ENCODE measurements at regions not wholly inside any gene's neighbourhood (a gene's known extent, or its start where the extent isn't known, plus 50 kb on each side); places are given as distances from the start of the nearest gene placed in this dataset.

DNA sequence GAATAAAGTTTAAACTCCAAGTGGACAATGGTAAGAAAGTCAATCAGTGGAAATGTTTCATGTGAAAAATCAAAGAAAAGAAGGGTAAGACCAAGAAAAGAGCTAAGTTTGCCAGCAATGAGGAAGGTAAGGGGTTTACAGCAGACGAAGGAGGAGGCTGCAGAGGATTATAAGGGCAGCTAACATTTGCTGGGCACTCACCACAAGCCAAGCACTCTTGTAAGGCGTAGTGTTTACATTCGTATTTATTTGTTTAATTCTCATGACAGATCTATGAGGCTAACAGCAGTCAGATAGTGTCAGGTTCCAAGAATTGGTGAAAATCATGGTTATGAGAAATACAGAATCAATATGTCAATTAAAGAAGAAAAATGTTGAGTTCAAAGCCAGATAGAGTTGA is 75.2 kb upstream of the NGF start:
- DNase-seq, result no peak
- Histone ChIP-seq H3K4me3 (ENCODE audit: insufficient read depth, low read depth, low read length) (no peak overlapping the region), H3K27me3 (ENCODE audit: control insufficient read depth, insufficient read depth, low read length) (no peaks in the 10 kb centered on the region), H3K36me3 (replicated peaks; ENCODE audit: control insufficient read depth, insufficient read depth, low read length) (no peaks in the 10 kb centered on the region)

DNA sequence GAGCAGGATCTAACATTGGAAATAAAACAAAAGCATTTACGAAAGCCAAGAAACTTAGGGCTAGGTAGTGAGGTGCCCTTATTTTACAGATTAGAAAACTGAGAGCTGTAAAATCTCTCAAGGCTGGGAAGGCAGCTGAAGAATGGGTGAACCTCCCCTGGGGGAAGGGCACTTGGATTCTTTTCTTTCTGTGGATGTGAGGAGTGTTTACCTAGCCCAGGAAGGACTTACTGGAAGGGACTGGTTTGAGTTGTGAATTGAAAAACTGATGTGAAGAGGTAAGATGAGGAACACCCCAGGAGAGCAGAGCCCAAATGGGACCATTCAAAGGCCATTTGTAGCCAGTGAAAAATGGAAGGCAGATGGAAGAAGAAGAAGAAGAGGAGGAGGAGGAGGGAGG is 74.7 kb upstream of the NGF start:
- Histone ChIP-seq H3K27me3 (ENCODE audit: control insufficient read depth, insufficient read depth, low read length) (no peaks in the 10 kb centered on the region), H3K4me3 (ENCODE audit: insufficient read depth, low read depth, low read length) (no peak overlapping the region), H3K36me3 (replicated peaks; ENCODE audit: control insufficient read depth, insufficient read depth, low read length) (no peaks in the 10 kb centered on the region)
- DNase-seq, result no peak

DNA sequence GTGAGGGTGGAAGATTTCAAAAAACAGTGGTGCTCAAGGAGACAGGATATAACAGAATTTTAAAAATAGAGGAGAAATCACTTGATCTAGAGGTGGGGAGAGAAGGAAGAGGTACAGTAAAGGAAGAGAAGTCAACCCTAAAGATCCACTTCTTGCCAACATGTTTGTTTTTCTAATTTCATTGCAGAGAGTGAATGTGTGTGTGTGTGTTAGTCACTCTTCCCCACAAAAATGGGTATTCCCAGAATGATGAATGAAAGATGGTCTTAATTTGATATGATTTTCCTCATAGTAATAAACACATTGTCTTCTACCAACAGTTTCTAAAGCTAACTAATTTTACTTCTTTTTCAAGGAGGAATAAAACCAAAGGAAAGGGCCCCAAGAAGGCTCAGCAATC is 74.2 kb upstream of the NGF start:
- DNase-seq, result no peak
- Histone ChIP-seq H3K4me3 (ENCODE audit: insufficient read depth, low read depth, low read length) (no peak overlapping the region), H3K36me3 (replicated peaks; ENCODE audit: control insufficient read depth, insufficient read depth, low read length) (no peaks in the 10 kb centered on the region), H3K27me3 (ENCODE audit: control insufficient read depth, insufficient read depth, low read length) (no peaks in the 10 kb centered on the region)

DNA sequence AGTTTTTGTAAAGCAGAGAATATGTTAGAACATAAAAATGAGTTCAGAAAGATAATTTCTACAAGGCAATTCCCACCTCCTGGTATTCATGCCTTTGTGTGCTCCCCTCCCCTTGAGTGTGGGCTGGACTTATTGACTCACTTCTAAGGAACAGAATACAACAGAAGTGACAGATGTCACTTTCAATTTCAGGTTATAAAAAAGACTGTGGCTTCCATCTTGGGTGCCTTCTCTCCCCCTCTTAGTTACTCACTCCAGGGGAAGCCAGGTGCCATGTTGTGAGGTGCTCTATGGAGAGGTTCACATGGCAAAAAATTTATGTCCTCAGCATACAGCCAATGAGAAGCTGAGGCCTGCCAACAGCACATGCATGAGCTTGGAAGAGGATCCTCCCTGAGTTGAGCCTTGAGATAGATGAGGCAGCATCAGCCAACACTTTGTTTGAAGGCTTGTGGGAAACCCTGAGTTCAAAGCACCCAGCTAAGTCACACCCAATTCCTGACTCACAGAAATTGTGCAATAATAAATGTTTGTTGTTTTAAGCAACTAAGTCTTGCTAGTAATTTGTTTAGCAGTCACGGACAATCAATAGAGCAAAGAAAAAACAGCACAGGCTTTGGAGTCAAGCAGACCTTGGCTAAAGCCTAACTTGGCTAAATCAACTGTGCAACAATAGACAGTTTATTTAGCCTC is 73.5 kb upstream of the NGF start:
- Histone ChIP-seq H3K4me3 (ENCODE audit: insufficient read depth, low read depth, low read length) (no peak overlapping the region), H3K27me3 (ENCODE audit: control insufficient read depth, insufficient read depth, low read length) (no peaks in the 10 kb centered on the region), H3K36me3 (replicated peaks; ENCODE audit: control insufficient read depth, insufficient read depth, low read length) (no peaks in the 10 kb centered on the region)
- DNase-seq, result no peak

DNA sequence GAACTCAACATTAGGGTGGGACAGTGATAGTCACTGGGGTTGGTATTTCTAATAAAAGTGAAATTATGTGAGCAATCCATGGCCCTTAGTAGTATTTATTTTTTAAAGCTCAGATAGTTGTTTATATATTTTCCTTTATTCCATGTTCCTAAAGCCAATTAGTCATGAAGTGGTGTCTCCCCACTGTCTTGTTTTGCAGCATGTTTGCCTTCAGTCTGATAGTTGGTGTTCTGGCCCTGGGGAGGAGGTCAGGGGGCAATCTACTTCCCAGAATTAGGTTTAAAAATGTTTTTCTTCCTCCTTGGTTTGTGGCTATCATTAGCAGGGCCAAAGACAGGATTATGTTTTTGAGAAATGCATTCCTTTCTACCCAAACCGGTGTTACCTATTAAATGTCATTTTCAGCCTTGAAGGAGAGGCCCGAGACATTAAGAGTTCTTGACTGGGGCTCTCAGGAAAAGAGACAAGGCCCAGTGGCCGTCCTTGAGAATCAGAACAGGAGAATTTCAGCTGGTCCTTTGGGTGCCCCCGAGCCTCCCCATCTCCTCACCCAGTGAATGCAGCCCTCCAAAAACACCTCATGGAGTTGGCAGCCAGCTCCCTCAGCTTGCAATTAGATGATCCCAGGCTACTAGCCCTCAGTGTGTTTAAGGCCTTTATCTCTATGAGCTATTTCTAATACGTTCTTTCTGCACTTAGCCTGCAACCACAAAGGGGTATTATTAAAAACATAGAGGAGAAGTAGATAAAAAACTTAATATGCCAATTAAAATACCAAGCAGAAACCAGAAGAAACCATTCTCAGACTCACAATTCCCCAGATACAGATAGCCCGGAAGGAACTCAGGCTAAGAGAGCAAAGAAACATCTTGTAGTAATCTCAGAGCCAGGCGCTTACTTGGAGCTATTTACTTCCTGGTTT is 71.3 kb upstream of the NGF start:
- H3K36me3 ChIP-seq (replicated peaks; ENCODE audit: control insufficient read depth, insufficient read depth, low read length), result no peaks in the 10 kb centered on the region
- no peaks in the 10 kb centered on the region for H3K27me3 ChIP-seq (ENCODE audit: control insufficient read depth, insufficient read depth, low read length)
- H3K4me3 ChIP-seq (ENCODE audit: insufficient read depth, low read depth, low read length), result no peak overlapping the region
- DNase-seq, result no peak

DNA sequence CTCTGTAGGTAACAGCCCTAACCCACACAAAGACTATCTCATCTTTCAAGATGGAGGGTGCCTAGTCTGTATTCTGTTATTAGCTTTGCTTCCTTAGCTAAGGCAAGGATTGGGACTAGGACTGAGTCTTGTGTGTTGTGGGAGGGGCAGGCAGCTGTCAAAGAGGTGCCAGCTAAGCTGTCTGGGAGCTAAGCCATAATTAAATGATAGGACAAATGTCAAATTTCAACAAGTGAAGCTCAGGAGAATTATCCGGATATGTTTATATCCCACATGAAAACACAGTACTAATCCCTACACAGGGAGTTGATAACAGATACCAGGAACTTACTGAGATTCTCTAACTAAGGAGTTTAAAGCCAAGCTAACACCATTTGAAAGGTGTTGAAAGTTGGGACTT is 70.5 kb upstream of the NGF start:
- no peak overlapping the region for H3K4me3 ChIP-seq (ENCODE audit: insufficient read depth, low read depth, low read length)
- H3K36me3 ChIP-seq (replicated peaks; ENCODE audit: control insufficient read depth, insufficient read depth, low read length), result no peaks in the 10 kb centered on the region
- no peaks in the 10 kb centered on the region for H3K27me3 ChIP-seq (ENCODE audit: control insufficient read depth, insufficient read depth, low read length)
- DNase-seq, result no peak

DNA sequence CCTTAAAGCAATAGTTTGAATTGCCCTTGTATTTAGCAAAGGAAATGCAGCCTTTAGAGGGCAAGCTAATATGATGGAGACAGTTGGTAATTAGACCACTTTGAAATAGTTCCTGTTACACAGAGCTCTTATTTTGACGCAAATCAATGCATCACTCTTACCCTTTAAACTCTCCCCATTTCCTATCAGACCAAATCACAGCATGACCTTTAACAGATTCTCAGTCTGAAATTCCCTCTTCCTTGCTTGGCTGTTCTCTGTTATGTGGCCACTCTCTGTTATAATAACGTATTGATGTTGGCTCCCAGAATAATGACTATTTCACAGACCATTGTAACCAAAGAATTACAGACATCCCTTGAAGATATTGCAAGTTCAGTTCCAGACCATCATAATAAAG is 66.9 kb upstream of the NGF start:
- Histone ChIP-seq H3K27me3 (ENCODE audit: control insufficient read depth, insufficient read depth, low read length) (no peaks in the 10 kb centered on the region), H3K4me3 (ENCODE audit: insufficient read depth, low read depth, low read length) (no peak overlapping the region), H3K36me3 (replicated peaks; ENCODE audit: control insufficient read depth, insufficient read depth, low read length) (no peaks in the 10 kb centered on the region)
- no peak for DNase-seq

DNA sequence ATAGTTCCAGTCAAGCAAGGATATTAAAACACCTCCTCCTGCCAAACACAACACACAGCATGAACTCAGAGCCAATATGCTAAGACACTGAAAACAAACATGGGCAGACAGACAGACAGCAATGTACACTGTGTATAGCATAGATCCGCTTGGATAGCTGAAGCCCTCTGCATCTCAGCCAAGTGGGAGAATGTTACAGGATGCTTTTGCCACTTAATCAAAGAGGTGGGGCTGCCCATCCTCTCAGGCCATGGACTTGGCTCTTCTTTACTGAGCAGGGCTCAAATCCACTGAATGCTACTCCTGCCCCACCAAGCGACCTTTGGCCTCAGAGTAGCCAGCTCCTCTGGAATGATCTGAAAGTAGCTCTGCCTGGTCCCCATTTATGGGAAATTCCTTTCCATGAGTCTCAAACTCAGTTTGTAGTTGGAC is 64.7 kb upstream of the NGF start:
- no peaks in the 10 kb centered on the region for H3K27me3 ChIP-seq (ENCODE audit: control insufficient read depth, insufficient read depth, low read length)
- no peak overlapping the region for H3K4me3 ChIP-seq (ENCODE audit: insufficient read depth, low read depth, low read length)
- H3K36me3 ChIP-seq (replicated peaks; ENCODE audit: control insufficient read depth, insufficient read depth, low read length), result no peaks in the 10 kb centered on the region
- DNase-seq, result no peak

DNA sequence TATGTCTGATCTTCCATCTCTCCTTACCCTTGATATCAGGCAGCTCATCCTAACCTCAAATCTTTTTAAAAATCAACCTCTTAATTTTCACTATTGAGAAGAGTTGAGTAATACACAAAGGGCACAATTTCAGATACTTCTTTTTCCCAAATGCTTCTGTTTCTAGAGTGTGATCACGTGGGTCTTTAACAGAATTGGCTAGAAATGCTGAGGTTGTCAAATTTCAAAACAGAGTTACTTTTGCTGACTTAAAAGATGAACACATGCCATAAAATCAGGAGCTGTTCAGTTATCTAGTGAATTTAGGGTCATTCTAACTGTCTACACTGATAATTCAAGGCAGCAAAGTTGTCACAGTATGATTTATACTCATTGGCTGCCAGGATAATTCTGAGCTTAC is 63.6 kb upstream of the NGF start:
- Histone ChIP-seq H3K27me3 (ENCODE audit: control insufficient read depth, insufficient read depth, low read length) (no peaks in the 10 kb centered on the region), H3K4me3 (ENCODE audit: insufficient read depth, low read depth, low read length) (no peak overlapping the region), H3K36me3 (replicated peaks; ENCODE audit: control insufficient read depth, insufficient read depth, low read length) (no peaks in the 10 kb centered on the region)
- no peak for DNase-seq

DNA sequence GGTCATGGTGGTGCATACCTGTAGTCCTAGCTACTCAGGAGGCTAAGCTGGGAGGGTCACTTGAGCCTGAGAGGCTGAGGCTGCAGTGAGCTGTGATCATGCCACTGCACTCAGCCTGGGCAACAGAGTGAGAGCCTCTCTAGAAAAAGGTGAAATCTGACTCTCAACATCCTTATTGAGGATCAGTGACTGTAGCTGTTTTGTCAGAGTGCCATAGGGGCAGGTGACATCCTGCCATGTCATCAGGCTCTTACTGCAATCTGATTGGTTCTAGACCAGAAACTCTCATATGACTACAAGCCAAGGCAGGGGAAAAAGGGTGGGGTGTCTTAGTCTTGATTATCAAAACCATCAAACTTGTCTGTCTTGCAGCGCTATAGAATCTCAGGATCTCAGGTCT is 62.8 kb upstream of the NGF start:
- no peak for DNase-seq
- Histone ChIP-seq H3K4me3 (ENCODE audit: insufficient read depth, low read depth, low read length) (no peak overlapping the region), H3K27me3 (ENCODE audit: control insufficient read depth, insufficient read depth, low read length) (no peaks in the 10 kb centered on the region), H3K36me3 (replicated peaks; ENCODE audit: control insufficient read depth, insufficient read depth, low read length) (no peaks in the 10 kb centered on the region)

DNA sequence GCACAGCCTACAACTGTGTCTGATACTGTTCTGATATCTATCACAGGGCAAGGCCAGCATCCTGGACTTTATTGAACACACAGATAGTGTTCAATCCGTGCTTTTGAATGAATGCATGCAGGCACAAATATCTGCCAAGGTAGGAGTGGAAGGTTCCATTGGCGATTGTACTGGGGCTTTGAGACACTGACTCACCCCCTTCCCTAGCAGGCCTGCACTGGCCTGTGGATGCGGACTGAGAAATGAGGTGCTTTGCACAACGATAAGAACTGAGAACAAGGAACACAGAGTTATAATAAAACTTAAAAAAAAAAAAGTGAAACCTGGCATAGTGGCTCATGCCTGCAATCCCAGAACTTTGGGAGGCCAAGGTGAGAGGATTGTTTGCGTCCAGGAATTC is 62.4 kb upstream of the NGF start:
- DNase-seq, result no peak
- Histone ChIP-seq H3K36me3 (replicated peaks; ENCODE audit: control insufficient read depth, insufficient read depth, low read length) (no peaks in the 10 kb centered on the region), H3K4me3 (ENCODE audit: insufficient read depth, low read depth, low read length) (no peak overlapping the region), H3K27me3 (ENCODE audit: control insufficient read depth, insufficient read depth, low read length) (no peaks in the 10 kb centered on the region)

DNA sequence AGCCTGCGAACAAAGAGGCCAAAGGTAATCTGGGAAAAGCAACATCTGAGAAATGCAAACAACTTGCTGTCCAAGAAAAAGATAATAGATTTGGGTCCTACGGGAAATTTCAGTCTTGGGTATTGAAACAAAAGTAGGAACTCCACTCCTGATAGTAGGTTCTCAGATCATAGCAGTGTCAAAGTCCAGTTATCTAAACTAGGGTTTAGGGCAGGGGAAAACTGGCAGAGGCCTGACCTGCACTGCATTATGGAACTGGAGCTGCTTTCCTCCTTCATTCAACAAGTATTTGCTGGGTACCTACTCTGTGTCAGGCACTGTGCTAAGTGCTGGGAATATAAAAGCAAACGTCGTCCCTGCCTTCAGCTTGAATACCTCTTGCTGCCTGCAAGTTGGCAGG is 60.7 kb upstream of the NGF start:
- DNase-seq, result no peak
- Histone ChIP-seq H3K36me3 (replicated peaks; ENCODE audit: control insufficient read depth, insufficient read depth, low read length) (no peaks in the 10 kb centered on the region), H3K27me3 (ENCODE audit: control insufficient read depth, insufficient read depth, low read length) (no peaks in the 10 kb centered on the region), H3K4me3 (ENCODE audit: insufficient read depth, low read depth, low read length) (no peak overlapping the region)
